Hepatocyte (in vitro differentiated cells): ENCODE measurements at regions not wholly inside any gene's neighbourhood (a gene's known extent, or its start where the extent isn't known, plus 50 kb on each side); places are given as distances from the start of the nearest gene placed in this dataset.

Experiments used
- DNase-seq: peaks from one replicate; pipeline ENCODE4 v3.0.0-alpha.2; 2016; ENCODE audit warnings: low spot score
- H2AFZ ChIP-seq: fragments of 200-600 bp; sonication (generic); 2 replicates; pipeline ENCODE4 v1.6.0; 2016; ENCODE audit warnings: antibody characterized with exemption, mild to moderate bottlenecking
- H3K27ac ChIP-seq: fragments of 200-600 bp; sonication (generic); 2 replicates; pipeline ENCODE4 v1.5.1; 2016; ENCODE audit warnings: mild to moderate bottlenecking
- H3K27me3 ChIP-seq: fragments of 200-600 bp; sonication (generic); 2 replicates; pipeline ENCODE4 v1.6.1; 2016
- H3K36me3 ChIP-seq: fragments of 200-600 bp; sonication (generic); replicated peaks from 2 replicates; pipeline ENCODE4 v1.5.1; 2016; ENCODE audit warnings: low read depth; ENCODE audit not compliant: insufficient read depth
- H3K4me1 ChIP-seq: fragments of 200-600 bp; sonication (generic); 2 replicates; pipeline ENCODE4 v1.5.1; 2016; ENCODE audit warnings: mild to moderate bottlenecking, moderate library complexity; ENCODE audit not compliant: insufficient read depth
- H3K4me2 ChIP-seq: fragments of 200-600 bp; sonication (generic); 2 replicates; pipeline ENCODE4 v1.6.0; 2016
- H3K4me3 ChIP-seq: fragments of 200-600 bp; sonication (generic); 2 replicates; pipeline ENCODE4 v1.5.1; 2016; ENCODE audit warnings: mild to moderate bottlenecking
- H3K79me2 ChIP-seq: fragments of 200-600 bp; sonication (generic); 2 replicates; pipeline ENCODE4 v1.6.0; 2017; ENCODE audit warnings: mild to moderate bottlenecking
- H3K9me2 ChIP-seq: fragments of 200-600 bp; sonication (generic); replicated peaks from 2 replicates; pipeline ENCODE4 v1.6.0; 2017; ENCODE audit warnings: mild to moderate bottlenecking; ENCODE audit not compliant: insufficient read depth
- H3K9me3 ChIP-seq: fragments of 200-600 bp; sonication (generic); 2 replicates; pipeline ENCODE4 v1.5.1; 2016; ENCODE audit warnings: low read depth, mild to moderate bottlenecking
- H4K20me1 ChIP-seq: fragments of 200-600 bp; sonication (generic); 2 replicates; pipeline ENCODE4 v1.6.0; 2016; ENCODE audit warnings: mild to moderate bottlenecking; ENCODE audit not compliant: insufficient read depth, poor library complexity, severe bottlenecking
- EZH2 ChIP-seq: fragments of 200-600 bp; sonication (generic); IDR thresholded peaks from 2 replicates; pipeline ENCODE4 v1.6.1; 2016; ENCODE audit warnings: antibody characterized with exemption, mild to moderate bottlenecking, borderline replicate concordance
- EZH2phosphoT487 ChIP-seq: fragments of 200-600 bp; sonication (generic); IDR thresholded peaks from one replicate; pipeline ENCODE4 v1.6.1; 2018; ENCODE audit warnings: antibody characterized with exemption, mild to moderate bottlenecking, low read depth, moderate library complexity; ENCODE audit not compliant: unreplicated experiment, severe bottlenecking
- WGBS: methylation state at CpG from one replicate; pipeline ENCODE4 v1.1.6; 2016; ENCODE audit warnings: low lambda C conversion rate; ENCODE audit errors: missing lambda C conversion rate; 5-methylcytosine and 5-hydroxymethylcytosine counted together
- TF ChIP-seq, protein P1 (sequence below): fragments of 200-600 bp; sonication (generic); IDR thresholded peaks from 2 replicates; pipeline ENCODE4 v1.5.1; 2016; ENCODE audit warnings: antibody characterized with exemption, mild to moderate bottlenecking; ENCODE audit not compliant: poor library complexity

DNA sequence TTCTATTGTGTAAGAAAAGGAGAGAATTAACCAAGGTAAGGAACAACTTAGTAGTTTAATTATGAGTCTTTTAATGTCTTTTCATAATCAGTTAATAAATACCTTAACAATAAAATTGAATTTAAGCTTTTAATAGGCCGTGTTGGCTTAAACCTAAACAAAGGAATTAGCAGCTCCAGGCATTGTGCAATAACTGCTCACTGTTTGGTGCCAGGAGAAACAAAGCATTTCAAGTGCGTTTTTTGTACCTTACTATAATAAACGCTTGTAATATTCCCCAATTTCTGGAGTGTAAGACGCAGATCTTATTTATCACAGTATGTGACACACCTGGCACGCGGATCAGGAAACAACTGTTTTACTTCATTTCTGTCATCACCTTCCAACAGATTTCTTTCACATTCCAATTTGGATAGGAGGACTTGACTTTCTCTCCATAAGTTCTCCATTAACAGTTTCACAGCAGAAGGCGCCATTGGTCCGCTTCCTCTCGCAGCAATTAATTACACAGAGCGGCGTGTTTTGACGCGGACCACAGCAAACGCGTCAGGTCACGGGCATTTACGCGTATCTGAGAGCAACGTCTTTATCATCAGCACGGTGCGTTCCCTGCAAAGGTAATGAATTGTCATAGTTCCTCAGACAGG, 335.8 kb upstream of the NT5E start:
- 66% methylated on average over 21 of the region's 21 CpGs for WGBS
- Histone ChIP-seq H2AFZ (no peak overlapping the region), H3K27ac (no peak overlapping the region), H3K4me1 (no peaks in the 10 kb centered on the region), H3K27me3 (no peaks in the 10 kb centered on the region), H3K36me3 (no peaks in the 10 kb centered on the region), H4K20me1 (no peaks in the 10 kb centered on the region), H3K9me2 (no peaks in the 10 kb centered on the region), H3K9me3 (no peaks in the 10 kb centered on the region), H3K79me2 (no peaks in the 10 kb centered on the region), H3K4me2 (peak overlapping the region; percentile 49), H3K4me3 (no peak overlapping the region)
- no peak for TF ChIP-seq EZH2phosphoT487
- TF ChIP-seq, protein P1, sequence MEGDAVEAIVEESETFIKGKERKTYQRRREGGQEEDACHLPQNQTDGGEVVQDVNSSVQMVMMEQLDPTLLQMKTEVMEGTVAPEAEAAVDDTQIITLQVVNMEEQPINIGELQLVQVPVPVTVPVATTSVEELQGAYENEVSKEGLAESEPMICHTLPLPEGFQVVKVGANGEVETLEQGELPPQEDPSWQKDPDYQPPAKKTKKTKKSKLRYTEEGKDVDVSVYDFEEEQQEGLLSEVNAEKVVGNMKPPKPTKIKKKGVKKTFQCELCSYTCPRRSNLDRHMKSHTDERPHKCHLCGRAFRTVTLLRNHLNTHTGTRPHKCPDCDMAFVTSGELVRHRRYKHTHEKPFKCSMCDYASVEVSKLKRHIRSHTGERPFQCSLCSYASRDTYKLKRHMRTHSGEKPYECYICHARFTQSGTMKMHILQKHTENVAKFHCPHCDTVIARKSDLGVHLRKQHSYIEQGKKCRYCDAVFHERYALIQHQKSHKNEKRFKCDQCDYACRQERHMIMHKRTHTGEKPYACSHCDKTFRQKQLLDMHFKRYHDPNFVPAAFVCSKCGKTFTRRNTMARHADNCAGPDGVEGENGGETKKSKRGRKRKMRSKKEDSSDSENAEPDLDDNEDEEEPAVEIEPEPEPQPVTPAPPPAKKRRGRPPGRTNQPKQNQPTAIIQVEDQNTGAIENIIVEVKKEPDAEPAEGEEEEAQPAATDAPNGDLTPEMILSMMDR: no peak
- no peak for TF ChIP-seq EZH2
- no peak for DNase-seq

DNA sequence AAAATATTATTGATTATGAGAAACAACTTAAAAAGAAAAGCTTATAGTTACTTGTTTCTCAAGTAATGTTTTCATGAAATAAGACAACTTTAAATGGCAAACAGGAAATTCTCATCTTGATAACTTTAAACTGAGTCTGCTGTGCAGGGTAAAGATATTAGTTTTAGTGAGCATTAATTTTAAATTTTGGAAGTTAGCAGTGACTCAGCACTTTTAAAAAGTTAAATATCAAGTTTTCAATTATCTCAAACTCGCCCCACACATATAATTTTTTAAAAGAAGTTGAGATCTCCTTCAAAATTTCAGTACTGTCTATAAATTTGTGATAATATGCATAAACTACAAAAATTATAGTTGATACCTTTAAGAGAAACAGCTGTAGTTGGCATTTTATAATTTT, 337.3 kb upstream of the NT5E start:
- Histone ChIP-seq H3K4me1 (no peaks in the 10 kb centered on the region), H3K4me3 (no peak overlapping the region), H3K27ac (no peak overlapping the region), H3K79me2 (no peaks in the 10 kb centered on the region), H3K9me2 (no peaks in the 10 kb centered on the region), H2AFZ (no peak overlapping the region), H3K36me3 (no peaks in the 10 kb centered on the region), H3K9me3 (no peaks in the 10 kb centered on the region), H3K4me2 (no peak overlapping the region), H3K27me3 (no peaks in the 10 kb centered on the region), H4K20me1 (no peaks in the 10 kb centered on the region)
- TF ChIP-seq, protein P1: no peak
- TF ChIP-seq EZH2 (no peak), EZH2phosphoT487 (no peak)
- WGBS: 96% methylated on average over 1 of the region's 1 CpG
- no peak for DNase-seq

DNA sequence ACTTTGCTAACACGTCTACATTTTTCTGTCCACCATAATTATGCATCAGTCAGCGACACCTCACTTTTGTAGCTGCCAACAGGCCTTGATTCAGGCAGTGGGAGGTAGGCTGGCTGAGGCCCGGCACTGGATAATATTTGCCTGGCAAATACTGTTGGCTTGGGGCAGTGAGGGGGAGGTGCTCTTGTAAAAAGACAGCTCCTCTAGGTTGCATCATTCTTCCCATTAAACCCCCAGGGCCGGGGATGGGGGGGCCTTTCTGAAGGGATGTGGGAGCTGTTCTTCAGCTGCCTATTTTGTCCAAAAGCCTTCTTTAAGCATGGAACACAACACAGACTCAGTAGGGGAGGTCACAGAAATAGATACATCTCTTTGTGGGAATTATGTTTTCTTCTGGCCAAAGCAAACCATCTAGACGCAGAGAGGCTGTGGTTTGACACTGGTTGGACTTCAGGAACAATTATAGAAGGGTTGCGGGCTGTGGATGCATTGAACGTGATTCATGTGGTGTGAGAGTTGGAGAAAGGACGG, 338.3 kb upstream of the NT5E start:
- Histone ChIP-seq H2AFZ (no peak overlapping the region), H3K27me3 (no peaks in the 10 kb centered on the region), H3K4me2 (no peak overlapping the region), H3K27ac (no peak overlapping the region), H3K4me1 (no peaks in the 10 kb centered on the region), H3K9me2 (no peaks in the 10 kb centered on the region), H3K79me2 (no peaks in the 10 kb centered on the region), H3K9me3 (no peaks in the 10 kb centered on the region), H4K20me1 (no peaks in the 10 kb centered on the region), H3K36me3 (no peaks in the 10 kb centered on the region), H3K4me3 (no peak overlapping the region)
- peak; percentile 16 for DNase-seq
- 60% methylated on average over 8 of the region's 8 CpGs for WGBS
- TF ChIP-seq EZH2 (no peak), EZH2phosphoT487 (no peak)
- TF ChIP-seq, protein P1: no peak
